ENCODE measurements at regions not wholly inside any gene's neighbourhood (a gene's known extent, or its start where the extent isn't known, plus 50 kb on each side); places are given as distances from the start of the nearest gene placed in this dataset.

- H3K36me3 ChIP-seq (ENCODE audit: insufficient read depth, low read length) = no peaks in the 10 kb centered on the region
- H3K9me3 ChIP-seq (ENCODE audit: control insufficient read depth, insufficient read depth, low read length) = no peaks in the 10 kb centered on the region; the same call in 1 of the 2 replicates
- H3K9ac ChIP-seq (ENCODE audit: low read depth, low read length) = no peak overlapping the region
- H3K4me1 ChIP-seq (ENCODE audit: insufficient read depth, low read length) = no peaks in the 10 kb centered on the region
Measured at GRCh38 chr20:11083841-11084240, 410.0 kb upstream of the JAG1 start.

- no peaks in the 10 kb centered on the region for H3K4me1 ChIP-seq (ENCODE audit: insufficient read depth, low read length)
- H3K9me3 ChIP-seq (ENCODE audit: control insufficient read depth, insufficient read depth, low read length) = no peaks in the 10 kb centered on the region; the same call in 1 of the 2 replicates
- no peaks in the 10 kb centered on the region for H3K36me3 ChIP-seq (ENCODE audit: insufficient read depth, low read length)
- H3K9ac ChIP-seq (ENCODE audit: low read depth, low read length) = no peak overlapping the region
Measured at GRCh38 chr20:11084508-11084907, 410.7 kb upstream of the JAG1 start.

- no peaks in the 10 kb centered on the region; the same call in 1 of the 2 replicates for H3K9me3 ChIP-seq (ENCODE audit: control insufficient read depth, insufficient read depth, low read length)
- H3K9ac ChIP-seq (ENCODE audit: low read depth, low read length) = no peak overlapping the region
- no peaks in the 10 kb centered on the region for H3K36me3 ChIP-seq (ENCODE audit: insufficient read depth, low read length)
- H3K4me1 ChIP-seq (ENCODE audit: insufficient read depth, low read length) = no peaks in the 10 kb centered on the region
Measured at GRCh38 chr20:11086970-11087369, 413.2 kb upstream of the JAG1 start.

- no peak overlapping the region for H3K9ac ChIP-seq (ENCODE audit: low read depth, low read length)
- no peaks in the 10 kb centered on the region for H3K9me3 ChIP-seq (ENCODE audit: control insufficient read depth, insufficient read depth, low read length)
- no peaks in the 10 kb centered on the region for H3K4me1 ChIP-seq (ENCODE audit: insufficient read depth, low read length)
- no peaks in the 10 kb centered on the region for H3K36me3 ChIP-seq (ENCODE audit: insufficient read depth, low read length)
Measured at GRCh38 chr20:11090751-11091150, 417.0 kb upstream of the JAG1 start.

GRCh38 chr20:11091511-11091910, 417.7 kb upstream of the JAG1 start:
- no peaks in the 10 kb centered on the region for H3K4me1 ChIP-seq (ENCODE audit: insufficient read depth, low read length)
- H3K9me3 ChIP-seq (ENCODE audit: control insufficient read depth, insufficient read depth, low read length) = no peaks in the 10 kb centered on the region
- no peaks in the 10 kb centered on the region for H3K36me3 ChIP-seq (ENCODE audit: insufficient read depth, low read length)
- H3K9ac ChIP-seq (ENCODE audit: low read depth, low read length) = no peak overlapping the region

GRCh38 chr20:11092151-11092550, 418.4 kb upstream of the JAG1 start:
- no peaks in the 10 kb centered on the region for H3K4me1 ChIP-seq (ENCODE audit: insufficient read depth, low read length)
- H3K36me3 ChIP-seq (ENCODE audit: insufficient read depth, low read length) = no peaks in the 10 kb centered on the region
- no peak overlapping the region for H3K9ac ChIP-seq (ENCODE audit: low read depth, low read length)
- no peaks in the 10 kb centered on the region for H3K9me3 ChIP-seq (ENCODE audit: control insufficient read depth, insufficient read depth, low read length)

- H3K9ac ChIP-seq (ENCODE audit: low read depth, low read length) = no peak overlapping the region
- H3K36me3 ChIP-seq (ENCODE audit: insufficient read depth, low read length) = no peaks in the 10 kb centered on the region
- H3K4me1 ChIP-seq (ENCODE audit: insufficient read depth, low read length) = no peaks in the 10 kb centered on the region
- no peaks in the 10 kb centered on the region for H3K9me3 ChIP-seq (ENCODE audit: control insufficient read depth, insufficient read depth, low read length)
Measured at GRCh38 chr20:11094196-11094595, 420.4 kb upstream of the JAG1 start.

GRCh38 chr20:11094711-11095110, 420.9 kb upstream of the JAG1 start:
- Histone ChIP-seq H3K36me3 (ENCODE audit: insufficient read depth, low read length) (no peaks in the 10 kb centered on the region), H3K9me3 (ENCODE audit: control insufficient read depth, insufficient read depth, low read length) (no peaks in the 10 kb centered on the region), H3K9ac (ENCODE audit: low read depth, low read length) (no peak overlapping the region), H3K4me1 (ENCODE audit: insufficient read depth, low read length) (no peaks in the 10 kb centered on the region)

GRCh38 chr20:11098888-11099287, 425.1 kb upstream of the JAG1 start:
- Histone ChIP-seq H3K9me3 (ENCODE audit: control insufficient read depth, insufficient read depth, low read length) (no peaks in the 10 kb centered on the region), H3K9ac (ENCODE audit: low read depth, low read length) (no peak overlapping the region), H3K36me3 (ENCODE audit: insufficient read depth, low read length) (no peaks in the 10 kb centered on the region), H3K4me1 (ENCODE audit: insufficient read depth, low read length) (no peaks in the 10 kb centered on the region)

- H3K9ac ChIP-seq (ENCODE audit: low read depth, low read length) = no peak overlapping the region
- H3K9me3 ChIP-seq (ENCODE audit: control insufficient read depth, insufficient read depth, low read length) = no peaks in the 10 kb centered on the region
- no peaks in the 10 kb centered on the region for H3K4me1 ChIP-seq (ENCODE audit: insufficient read depth, low read length)
- H3K36me3 ChIP-seq (ENCODE audit: insufficient read depth, low read length) = no peaks in the 10 kb centered on the region
Measured at GRCh38 chr20:11101243-11101642, 427.4 kb upstream of the JAG1 start.

- H3K9ac ChIP-seq (ENCODE audit: low read depth, low read length) = no peak overlapping the region
- no peaks in the 10 kb centered on the region for H3K36me3 ChIP-seq (ENCODE audit: insufficient read depth, low read length)
- H3K9me3 ChIP-seq (ENCODE audit: control insufficient read depth, insufficient read depth, low read length) = no peaks in the 10 kb centered on the region
- no peaks in the 10 kb centered on the region for H3K4me1 ChIP-seq (ENCODE audit: insufficient read depth, low read length)
Measured at GRCh38 chr20:11101696-11102095, 427.9 kb upstream of the JAG1 start.

- Histone ChIP-seq H3K9ac (ENCODE audit: low read depth, low read length) (no peak overlapping the region), H3K4me1 (ENCODE audit: insufficient read depth, low read length) (no peaks in the 10 kb centered on the region; the same call in 1 of the 2 replicates), H3K36me3 (ENCODE audit: insufficient read depth, low read length) (no peaks in the 10 kb centered on the region), H3K9me3 (ENCODE audit: control insufficient read depth, insufficient read depth, low read length) (no peaks in the 10 kb centered on the region)
Measured at GRCh38 chr20:11103866-11104265, 430.1 kb upstream of the JAG1 start.

GRCh38 chr20:11108102-11108810, 434.5 kb upstream of the JAG1 start:
- no peaks in the 10 kb centered on the region for H3K9me3 ChIP-seq (ENCODE audit: control insufficient read depth, insufficient read depth, low read length)
- no peaks in the 10 kb centered on the region; the same call in 1 of the 2 replicates for H3K4me1 ChIP-seq (ENCODE audit: insufficient read depth, low read length)
- H3K36me3 ChIP-seq (ENCODE audit: insufficient read depth, low read length) = no peaks in the 10 kb centered on the region
- no peak overlapping the region for H3K9ac ChIP-seq (ENCODE audit: low read depth, low read length)

- Histone ChIP-seq H3K9me3 (ENCODE audit: control insufficient read depth, insufficient read depth, low read length) (no peaks in the 10 kb centered on the region), H3K9ac (ENCODE audit: low read depth, low read length) (no peak overlapping the region), H3K36me3 (ENCODE audit: insufficient read depth, low read length) (no peaks in the 10 kb centered on the region), H3K4me1 (ENCODE audit: insufficient read depth, low read length) (no peaks in the 10 kb centered on the region; the same call in 1 of the 2 replicates)
Measured at GRCh38 chr20:11110535-11110934, 436.7 kb upstream of the JAG1 start.

GRCh38 chr20:11111191-11111590, 437.4 kb upstream of the JAG1 start:
- Histone ChIP-seq H3K36me3 (ENCODE audit: insufficient read depth, low read length) (no peaks in the 10 kb centered on the region), H3K9me3 (ENCODE audit: control insufficient read depth, insufficient read depth, low read length) (no peaks in the 10 kb centered on the region), H3K9ac (ENCODE audit: low read depth, low read length) (no peak overlapping the region), H3K4me1 (ENCODE audit: insufficient read depth, low read length) (no peaks in the 10 kb centered on the region; the same call in 1 of the 2 replicates)
